Lower leg skin (tissue), 3 donors: ENCODE measurements at regions not wholly inside any gene's neighbourhood (a gene's known extent, or its start where the extent isn't known, plus 50 kb on each side); places are given as distances from the start of the nearest gene placed in this dataset.
"Not testable (repeated sequence)": the region's sequence is repeated elsewhere in the genome, so short reads cannot be mapped to it uniquely, and the experiment has no call there.

Experiments
- CTCF ChIP-seq, 3 donors: fragments of 450-650 bp; IDR thresholded peaks; one replicate each; pipeline ENCODE4 v1.5.1; 2016; ENCODE audit warnings: antibody characterized with exemption in 3 of 3, mild to moderate bottlenecking in 3 of 3, moderate library complexity in 2 of 3
- POLR2A ChIP-seq, 2 donors: fragments of 450-650 bp; IDR thresholded peaks; one replicate each; pipeline ENCODE4 v1.6.1; 2016 to 2017; ENCODE audit warnings: antibody characterized with exemption in 2 of 2, mild to moderate bottlenecking in 1 of 2, moderate library complexity in 1 of 2

GRCh38 chr2:118572380-118572779 lies 275.1 kb downstream of the EN1 start:
- not testable (repeated sequence) for TF ChIP-seq POLR2A, CTCF (IDR thresholded peaks at IDR 0.05)
